ENCODE measurements at regions not wholly inside any gene's neighbourhood (a gene's known extent, or its start where the extent isn't known, plus 50 kb on each side); places are given as distances from the start of the nearest gene placed in this dataset.

GRCh38 chr4:155025762-155026457 lies 182.5 kb upstream of the NPY2R start:
- no peak overlapping the region for H3K27ac ChIP-seq
- no peak overlapping the region for H2AFZ ChIP-seq
- H4K20me1 ChIP-seq (ENCODE audit: insufficient read depth, poor library complexity, severe bottlenecking) = no peaks in the 10 kb centered on the region
- H3K9me3 ChIP-seq (ENCODE audit: low read depth) = no peaks in the 10 kb centered on the region
- no peak overlapping the region for H3K4me3 ChIP-seq
- H3K36me3 ChIP-seq (replicated peaks; ENCODE audit: insufficient read depth, low read depth) = no peaks in the 10 kb centered on the region
- H3K27me3 ChIP-seq = no peaks in the 10 kb centered on the region
- TF ChIP-seq, protein P1, sequence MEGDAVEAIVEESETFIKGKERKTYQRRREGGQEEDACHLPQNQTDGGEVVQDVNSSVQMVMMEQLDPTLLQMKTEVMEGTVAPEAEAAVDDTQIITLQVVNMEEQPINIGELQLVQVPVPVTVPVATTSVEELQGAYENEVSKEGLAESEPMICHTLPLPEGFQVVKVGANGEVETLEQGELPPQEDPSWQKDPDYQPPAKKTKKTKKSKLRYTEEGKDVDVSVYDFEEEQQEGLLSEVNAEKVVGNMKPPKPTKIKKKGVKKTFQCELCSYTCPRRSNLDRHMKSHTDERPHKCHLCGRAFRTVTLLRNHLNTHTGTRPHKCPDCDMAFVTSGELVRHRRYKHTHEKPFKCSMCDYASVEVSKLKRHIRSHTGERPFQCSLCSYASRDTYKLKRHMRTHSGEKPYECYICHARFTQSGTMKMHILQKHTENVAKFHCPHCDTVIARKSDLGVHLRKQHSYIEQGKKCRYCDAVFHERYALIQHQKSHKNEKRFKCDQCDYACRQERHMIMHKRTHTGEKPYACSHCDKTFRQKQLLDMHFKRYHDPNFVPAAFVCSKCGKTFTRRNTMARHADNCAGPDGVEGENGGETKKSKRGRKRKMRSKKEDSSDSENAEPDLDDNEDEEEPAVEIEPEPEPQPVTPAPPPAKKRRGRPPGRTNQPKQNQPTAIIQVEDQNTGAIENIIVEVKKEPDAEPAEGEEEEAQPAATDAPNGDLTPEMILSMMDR (IDR thresholded peaks at IDR 0.05; ENCODE audit: poor library complexity) = peak; percentile 61
- no peak for TF ChIP-seq EZH2 (IDR thresholded peaks at IDR 0.05; ENCODE audit: borderline replicate concordance)
- DNase-seq (ENCODE audit: low spot score) = peak; percentile 76
- H3K4me1 ChIP-seq (ENCODE audit: insufficient read depth) = no peaks in the 10 kb centered on the region
- H3K9me2 ChIP-seq (replicated peaks; ENCODE audit: insufficient read depth) = no peaks in the 10 kb centered on the region
- 23% methylated on average over 10 of the region's 10 CpGs for WGBS (ENCODE audit: low lambda C conversion rate, missing lambda C conversion rate)
- H3K4me2 ChIP-seq = no peak overlapping the region
- H3K79me2 ChIP-seq = no peaks in the 10 kb centered on the region

GRCh38 chr4:155026715-155027114 lies 181.7 kb upstream of the NPY2R start:
- no peaks in the 10 kb centered on the region for H3K27me3 ChIP-seq
- no peak for TF ChIP-seq EZH2phosphoT487 (IDR thresholded peaks at IDR 0.05; ENCODE audit: low read depth, severe bottlenecking, unreplicated experiment)
- TF ChIP-seq EZH2 (IDR thresholded peaks at IDR 0.05; ENCODE audit: borderline replicate concordance) = no peak
- TF ChIP-seq, protein P1 (IDR thresholded peaks at IDR 0.05; ENCODE audit: poor library complexity) = no peak
- H3K4me2 ChIP-seq = no peak overlapping the region
- no peaks in the 10 kb centered on the region for H3K9me2 ChIP-seq (replicated peaks; ENCODE audit: insufficient read depth)
- 77% methylated on average over 6 of the region's 6 CpGs for WGBS (ENCODE audit: low lambda C conversion rate, missing lambda C conversion rate)
- H3K27ac ChIP-seq = no peak overlapping the region
- H4K20me1 ChIP-seq (ENCODE audit: insufficient read depth, poor library complexity, severe bottlenecking) = no peaks in the 10 kb centered on the region
- no peaks in the 10 kb centered on the region for H3K9me3 ChIP-seq (ENCODE audit: low read depth)
- no peaks in the 10 kb centered on the region for H3K36me3 ChIP-seq (replicated peaks; ENCODE audit: insufficient read depth, low read depth)
- no peak overlapping the region for H2AFZ ChIP-seq
- H3K79me2 ChIP-seq = no peaks in the 10 kb centered on the region
- H3K4me3 ChIP-seq = no peak overlapping the region
- H3K4me1 ChIP-seq (ENCODE audit: insufficient read depth) = no peaks in the 10 kb centered on the region
- DNase-seq (ENCODE audit: low spot score) = no peak

GRCh38 chr4:155032521-155033229 lies 175.8 kb upstream of the NPY2R start:
- Histone ChIP-seq H2AFZ (no peak overlapping the region), H3K4me2 (no peak overlapping the region), H3K9me2 (replicated peaks; ENCODE audit: insufficient read depth) (no peaks in the 10 kb centered on the region), H3K27me3 (no peaks in the 10 kb centered on the region), H3K4me3 (no peak overlapping the region), H3K27ac (no peak overlapping the region), H4K20me1 (ENCODE audit: insufficient read depth, poor library complexity, severe bottlenecking) (no peaks in the 10 kb centered on the region), H3K79me2 (no peaks in the 10 kb centered on the region), H3K9me3 (ENCODE audit: low read depth) (no peaks in the 10 kb centered on the region), H3K36me3 (replicated peaks; ENCODE audit: insufficient read depth, low read depth) (no peaks in the 10 kb centered on the region), H3K4me1 (ENCODE audit: insufficient read depth) (peaks cover 12% of the 10 kb centered on the region)
- DNase-seq (ENCODE audit: low spot score) = no peak
- 79% methylated on average over 5 of the region's 5 CpGs for WGBS (ENCODE audit: low lambda C conversion rate, missing lambda C conversion rate)
- TF ChIP-seq EZH2 (IDR thresholded peaks at IDR 0.05; ENCODE audit: borderline replicate concordance) (no peak), EZH2phosphoT487 (IDR thresholded peaks at IDR 0.05; ENCODE audit: low read depth, severe bottlenecking, unreplicated experiment) (no peak)
- TF ChIP-seq, protein P1 (IDR thresholded peaks at IDR 0.05; ENCODE audit: poor library complexity) = no peak

Measured in hepatocyte (in vitro differentiated cells).